ENCODE measurements at regions not wholly inside any gene's neighbourhood (a gene's known extent, or its start where the extent isn't known, plus 50 kb on each side); places are given as distances from the start of the nearest gene placed in this dataset.

- H3K27me3 ChIP-seq = no peaks in the 10 kb centered on the region
- H3K27ac ChIP-seq = no peak overlapping the region
- H3K4me1 ChIP-seq = no peaks in the 10 kb centered on the region
- no peak overlapping the region for H3K4me3 ChIP-seq
- no peaks in the 10 kb centered on the region for H3K9me3 ChIP-seq
- DNase-seq (peak in 2 of 3 donors; percentile 10 to 54), ATAC-seq (no peak)
- 51% methylated on average over 3 of the region's 24 CpGs for WGBS (ENCODE audit: insufficient coverage, low coverage, low lambda C conversion rate, missing lambda C conversion rate)
- no peaks in the 10 kb centered on the region for H3K36me3 ChIP-seq
- intact Hi-C loops (cut with DNase I) = no loop called here
- TF ChIP-seq, protein P1, sequence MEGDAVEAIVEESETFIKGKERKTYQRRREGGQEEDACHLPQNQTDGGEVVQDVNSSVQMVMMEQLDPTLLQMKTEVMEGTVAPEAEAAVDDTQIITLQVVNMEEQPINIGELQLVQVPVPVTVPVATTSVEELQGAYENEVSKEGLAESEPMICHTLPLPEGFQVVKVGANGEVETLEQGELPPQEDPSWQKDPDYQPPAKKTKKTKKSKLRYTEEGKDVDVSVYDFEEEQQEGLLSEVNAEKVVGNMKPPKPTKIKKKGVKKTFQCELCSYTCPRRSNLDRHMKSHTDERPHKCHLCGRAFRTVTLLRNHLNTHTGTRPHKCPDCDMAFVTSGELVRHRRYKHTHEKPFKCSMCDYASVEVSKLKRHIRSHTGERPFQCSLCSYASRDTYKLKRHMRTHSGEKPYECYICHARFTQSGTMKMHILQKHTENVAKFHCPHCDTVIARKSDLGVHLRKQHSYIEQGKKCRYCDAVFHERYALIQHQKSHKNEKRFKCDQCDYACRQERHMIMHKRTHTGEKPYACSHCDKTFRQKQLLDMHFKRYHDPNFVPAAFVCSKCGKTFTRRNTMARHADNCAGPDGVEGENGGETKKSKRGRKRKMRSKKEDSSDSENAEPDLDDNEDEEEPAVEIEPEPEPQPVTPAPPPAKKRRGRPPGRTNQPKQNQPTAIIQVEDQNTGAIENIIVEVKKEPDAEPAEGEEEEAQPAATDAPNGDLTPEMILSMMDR (IDR thresholded peaks at IDR 0.05) = no peak
- TF ChIP-seq POLR2A (IDR thresholded peaks at IDR 0.05) = no peak
These were observed 55.6 kb upstream of the ADRA2C start for GRCh38 chr4:3710451-3711182.

GRCh38 chr4:3709846-3710441 lies 56.2 kb upstream of the ADRA2C start:
- no peak overlapping the region for H3K4me3 ChIP-seq
- no peaks in the 10 kb centered on the region for H3K27me3 ChIP-seq
- H3K36me3 ChIP-seq = no peaks in the 10 kb centered on the region
- no peak overlapping the region for H3K27ac ChIP-seq
- no peaks in the 10 kb centered on the region for H3K4me1 ChIP-seq
- no peaks in the 10 kb centered on the region for H3K9me3 ChIP-seq
- DNase-seq (peak in 2 of 3 donors; percentile 21 to 49), ATAC-seq (peak in 2 of 4 donors; percentile 24 to 27)
- intact Hi-C loops (cut with DNase I) = no loop called here
- WGBS (ENCODE audit: insufficient coverage, low coverage, low lambda C conversion rate, missing lambda C conversion rate) = 14% methylated on average over 5 of the region's 18 CpGs
- TF ChIP-seq POLR2A (IDR thresholded peaks at IDR 0.05) = no peak
- TF ChIP-seq, protein P1 (IDR thresholded peaks at IDR 0.05) = no peak

DNA sequence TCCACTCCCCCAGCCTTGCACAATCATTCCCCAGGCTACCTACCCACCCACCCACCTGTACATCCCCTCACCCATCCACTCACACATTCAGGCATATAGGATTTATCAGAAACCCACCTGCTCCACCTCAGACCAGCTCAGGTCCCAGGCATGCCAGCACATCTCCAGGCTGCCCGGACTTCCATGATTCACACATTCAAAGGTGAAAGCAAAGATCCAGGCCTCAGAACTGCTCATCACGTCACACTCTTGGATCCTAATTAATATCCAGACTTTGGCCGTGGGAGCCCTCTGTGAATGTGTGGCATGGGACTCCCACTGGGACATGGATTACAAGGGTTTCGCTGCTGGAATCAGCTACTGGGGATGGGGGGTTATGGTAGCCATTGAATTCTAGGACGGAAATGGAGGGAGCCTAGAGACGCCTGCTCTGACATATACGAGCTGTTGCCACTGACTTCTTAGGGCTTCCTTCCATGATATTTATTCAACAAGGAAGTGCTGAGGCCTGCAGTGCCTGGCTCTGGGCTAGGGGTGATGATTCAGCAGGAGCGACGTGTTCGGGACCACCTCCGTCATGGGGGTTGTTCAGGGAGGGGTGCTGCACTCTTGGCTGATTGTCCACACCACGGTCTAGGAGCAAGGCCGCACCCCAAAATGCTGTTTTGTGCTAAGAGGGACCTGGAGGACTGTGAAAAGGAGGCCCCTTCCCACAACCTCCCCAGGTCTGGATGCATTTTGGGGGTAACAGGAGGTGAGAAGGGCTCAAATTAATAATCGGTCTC lies 56.9 kb upstream of the ADRA2C start:
- Histone ChIP-seq H3K4me1 (no peaks in the 10 kb centered on the region), H3K4me3 (no peak overlapping the region), H3K27ac (no peak overlapping the region), H3K27me3 (no peaks in the 10 kb centered on the region), H3K9me3 (no peaks in the 10 kb centered on the region), H3K36me3 (no peaks in the 10 kb centered on the region)
- ATAC-seq = no peak
- DNase-seq = no peak
- intact Hi-C loops (cut with DNase I) = no loop called here
- TF ChIP-seq, protein P1 (IDR thresholded peaks at IDR 0.05) = no peak
- 82% methylated on average over 9 of the region's 14 CpGs for WGBS (ENCODE audit: insufficient coverage, low coverage, low lambda C conversion rate, missing lambda C conversion rate)

GRCh38 chr4:3708611-3709010 lies 57.6 kb upstream of the ADRA2C start:
- Histone ChIP-seq H3K4me1 (no peaks in the 10 kb centered on the region), H3K36me3 (no peaks in the 10 kb centered on the region), H3K27me3 (no peaks in the 10 kb centered on the region), H3K27ac (no peak overlapping the region), H3K9me3 (no peaks in the 10 kb centered on the region), H3K4me3 (no peak overlapping the region)
- DNase-seq (peak in 1 of 3 donors; percentile 35), ATAC-seq (no peak)
- intact Hi-C loops (cut with DNase I) = no loop called here
- TF ChIP-seq, protein P1 (IDR thresholded peaks at IDR 0.05) = no peak
- 82% methylated on average over 3 of the region's 8 CpGs for WGBS (ENCODE audit: insufficient coverage, low coverage, low lambda C conversion rate, missing lambda C conversion rate)
